ENCODE measurements at regions not wholly inside any gene's neighbourhood (a gene's known extent, or its start where the extent isn't known, plus 50 kb on each side); places are given as distances from the start of the nearest gene placed in this dataset.

DNA sequence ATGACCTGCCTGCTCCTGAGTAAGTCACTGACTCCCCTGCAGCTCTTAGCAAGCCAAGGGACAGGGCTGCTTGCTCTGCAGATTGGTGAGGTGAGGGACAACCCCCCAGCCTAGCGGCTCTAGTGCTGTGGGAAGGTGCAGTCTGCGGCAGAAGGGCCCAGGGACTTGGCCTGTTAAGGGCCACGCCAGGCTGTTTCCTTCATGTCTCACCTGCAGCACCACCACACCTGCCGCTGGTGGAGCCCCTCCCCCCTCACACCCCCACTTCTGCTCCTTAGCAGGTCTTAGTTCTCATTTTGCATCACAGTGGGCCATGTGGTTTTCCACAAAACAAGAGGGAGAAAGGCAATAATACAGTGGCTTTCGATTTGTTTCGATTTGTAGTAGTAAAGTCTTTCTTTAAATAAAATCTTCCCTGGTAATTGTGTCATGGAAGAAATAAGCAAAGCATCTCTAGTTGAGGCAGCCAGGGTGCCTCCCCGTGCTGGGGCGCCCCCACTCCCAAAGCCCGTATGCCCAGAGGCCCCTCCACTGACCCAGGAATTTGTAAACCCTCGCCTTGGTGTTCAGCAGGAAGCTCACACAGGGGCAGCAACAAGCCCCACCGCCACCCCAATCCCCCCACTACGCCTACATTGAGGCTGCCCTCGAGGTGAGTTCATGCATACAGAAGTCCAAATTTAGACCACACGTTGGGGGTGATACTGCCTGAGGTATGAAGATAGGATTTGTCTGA, 86.5 kb upstream of the CLDN5 start:
- TF ChIP-seq, protein P1, sequence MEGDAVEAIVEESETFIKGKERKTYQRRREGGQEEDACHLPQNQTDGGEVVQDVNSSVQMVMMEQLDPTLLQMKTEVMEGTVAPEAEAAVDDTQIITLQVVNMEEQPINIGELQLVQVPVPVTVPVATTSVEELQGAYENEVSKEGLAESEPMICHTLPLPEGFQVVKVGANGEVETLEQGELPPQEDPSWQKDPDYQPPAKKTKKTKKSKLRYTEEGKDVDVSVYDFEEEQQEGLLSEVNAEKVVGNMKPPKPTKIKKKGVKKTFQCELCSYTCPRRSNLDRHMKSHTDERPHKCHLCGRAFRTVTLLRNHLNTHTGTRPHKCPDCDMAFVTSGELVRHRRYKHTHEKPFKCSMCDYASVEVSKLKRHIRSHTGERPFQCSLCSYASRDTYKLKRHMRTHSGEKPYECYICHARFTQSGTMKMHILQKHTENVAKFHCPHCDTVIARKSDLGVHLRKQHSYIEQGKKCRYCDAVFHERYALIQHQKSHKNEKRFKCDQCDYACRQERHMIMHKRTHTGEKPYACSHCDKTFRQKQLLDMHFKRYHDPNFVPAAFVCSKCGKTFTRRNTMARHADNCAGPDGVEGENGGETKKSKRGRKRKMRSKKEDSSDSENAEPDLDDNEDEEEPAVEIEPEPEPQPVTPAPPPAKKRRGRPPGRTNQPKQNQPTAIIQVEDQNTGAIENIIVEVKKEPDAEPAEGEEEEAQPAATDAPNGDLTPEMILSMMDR (IDR thresholded peaks at IDR 0.05 in 8 of 11, conservative IDR thresholded peaks at IDR 0.05 in 3 of 11) = no peak
- TF ChIP-seq POLR2A (IDR thresholded peaks at IDR 0.05) = no peak
- TF ChIP-seq POLR2AphosphoS5 (IDR thresholded peaks at IDR 0.05) = no peak
